Prostate gland (tissue), 2 donors: ENCODE measurements at regions not wholly inside any gene's neighbourhood (a gene's known extent, or its start where the extent isn't known, plus 50 kb on each side); places are given as distances from the start of the nearest gene placed in this dataset.

Experiments used
- CTCF ChIP-seq, 4 experiments: fragments of 200-600 bp in 2 of 4; fragments of 450-650 bp in 2 of 4; sonication (generic) in 2 of 4; IDR thresholded peaks; 1 replicate in 3 of 4; 2 replicates in 1 of 4; pipeline ENCODE4 v1.5.1; 2016 to 2019; ENCODE audit warnings: antibody characterized with exemption in 4 of 4, mild to moderate bottlenecking in 2 of 4, moderate library complexity in 2 of 4
- POLR2A ChIP-seq: fragments of 450-650 bp; IDR thresholded peaks from one replicate; pipeline ENCODE4 v1.6.1; 2016; ENCODE audit warnings: antibody characterized with exemption, mild to moderate bottlenecking

- TF ChIP-seq CTCF (IDR thresholded peaks at IDR 0.05): no peak
- TF ChIP-seq POLR2A: no peak
These were observed 230.4 kb upstream of the KLHL1 start for GRCh38 chr13:70338609-70339008.
